MCF 10A (cell line): ENCODE measurements at regions not wholly inside any gene's neighbourhood (a gene's known extent, or its start where the extent isn't known, plus 50 kb on each side); places are given as distances from the start of the nearest gene placed in this dataset.
A peak's percentile ranks its signal among the peaks of the same experiment; 100 is the strongest.

ENCODE experiments used
- BruUV-seq: library from RNA; stranded (reverse); fragments of 400-500 nt; replicated peaks from 2 replicates; lab custom pipeline; 2021; lab: Mats Ljungman, UMichigan
- CTCF ChIA-PET: fragments of 300-600 bp; sonication (Branson Sonifier 250); formaldehyde crosslinking; extraction: SDS; loops from one replicate; lab custom pipeline; 2021; ENCODE audit warnings: antibody characterized with exemption, inconsistent platforms; lab: Yijun Ruan, JAX
- POLR2A ChIA-PET: fragments of 300-600, 350-650 bp; sonication (Branson Sonifier 250); formaldehyde crosslinking; extraction: SDS; loops from one replicate; lab custom pipeline; 2020; ENCODE audit warnings: antibody characterized with exemption, inconsistent platforms; lab: Yijun Ruan, JAX
- DNase-seq: peaks from one replicate; pipeline ENCODE4 v3.0.0-alpha.2; 2018; ENCODE audit not compliant: unreplicated experiment
- H3K27ac Mint-ChIP-seq: one replicate; pipeline ENCODE4 v1.8.0; 2022; ENCODE audit warnings: mild to moderate bottlenecking, low read depth, mixed read lengths; ENCODE audit not compliant: unreplicated experiment
- H3K27me3 Mint-ChIP-seq: one replicate; pipeline ENCODE4 v1.8.0; 2022; ENCODE audit warnings: mixed read lengths; ENCODE audit not compliant: insufficient read depth, unreplicated experiment
- H3K36me3 Mint-ChIP-seq: one replicate; pipeline ENCODE4 v1.8.0; 2022; ENCODE audit warnings: mild to moderate bottlenecking, moderate library complexity, mixed read lengths; ENCODE audit not compliant: insufficient read depth, unreplicated experiment
- H3K4me1 Mint-ChIP-seq: one replicate; pipeline ENCODE4 v1.8.0; 2022; ENCODE audit warnings: mixed read lengths; ENCODE audit not compliant: insufficient read depth, unreplicated experiment
- H3K4me3 Mint-ChIP-seq: one replicate; pipeline ENCODE4 v1.8.0; 2022; ENCODE audit warnings: mild to moderate bottlenecking, moderate library complexity, mixed read lengths; ENCODE audit not compliant: unreplicated experiment
- H3K9me3 Mint-ChIP-seq: one replicate; pipeline ENCODE4 v1.8.0; 2022; ENCODE audit warnings: mixed read lengths; ENCODE audit not compliant: unreplicated experiment
- CTCF ChIP-seq: fragments of 200-600 bp; IDR thresholded peaks from one replicate; pipeline ENCODE4 v1.8.0; 2022; ENCODE audit warnings: antibody characterized with exemption, mild to moderate bottlenecking; ENCODE audit not compliant: unreplicated experiment
- intact Hi-C: fragments of 100-400 bp; cut with micrococcal nuclease; formaldehyde crosslinking; loops from 2 replicates; pipeline ENCODE4 v1.14.1; 2022

DNA sequence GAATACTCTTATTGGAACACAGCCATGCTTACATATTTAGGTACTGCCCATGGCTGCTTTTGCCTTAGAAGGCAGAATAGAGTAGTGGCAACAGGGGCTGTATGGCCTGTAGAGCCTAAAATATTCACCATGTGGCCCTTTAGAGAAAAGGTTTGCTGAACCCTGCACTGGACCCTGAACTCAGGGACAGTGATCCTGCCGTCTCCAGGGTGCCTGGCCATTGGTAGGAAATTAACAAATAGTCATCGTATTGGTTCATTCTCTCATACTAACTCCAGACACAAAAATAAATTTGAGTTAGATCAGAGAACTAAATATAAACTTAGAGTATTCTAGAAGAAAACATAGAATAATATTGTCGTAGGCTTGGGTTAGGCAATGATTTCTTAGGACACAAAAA lies 181.4 kb downstream of the BCAS1 start:
- H3K4me3 Mint-ChIP-seq: no peak overlapping the region
- ChIA-PET POLR2A (interaction anchor here (0.6 kb wide), 1 partner anchor 39 kb away, joined by 3 read pairs; no protein-coding TSS in a partner anchor), CTCF (no interaction called here)
- TF ChIP-seq CTCF: no peak
- DNase-seq: no peak
- intact Hi-C loops: no loop called here
- H3K9me3 Mint-ChIP-seq: no peaks in the 10 kb centered on the region
- no peaks in the 10 kb centered on the region for H3K27me3 Mint-ChIP-seq
- BruUV-seq: no TSS peak
- peaks cover 15% of the 10 kb centered on the region for H3K4me1 Mint-ChIP-seq
- no peaks in the 10 kb centered on the region for H3K36me3 Mint-ChIP-seq
- no peak overlapping the region for H3K27ac Mint-ChIP-seq

DNA sequence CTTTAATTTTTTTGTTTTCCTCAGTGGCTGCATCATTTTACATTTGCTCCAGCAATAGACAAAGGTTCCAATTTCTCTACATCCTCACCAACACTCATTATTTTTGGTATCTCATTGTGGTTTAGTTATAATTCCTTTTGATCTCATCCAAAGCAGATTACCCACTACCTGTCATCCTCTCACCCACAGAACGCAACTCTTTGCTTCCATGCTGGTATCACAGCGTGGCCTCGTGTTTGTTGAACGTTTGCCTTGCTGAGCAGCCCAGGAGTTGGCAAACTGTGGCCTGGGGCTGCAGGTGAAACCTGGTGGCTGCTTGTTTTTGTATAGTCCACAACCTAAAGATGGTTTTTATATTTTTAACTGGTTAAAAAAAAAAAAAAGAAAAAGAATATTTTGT lies 181.9 kb downstream of the BCAS1 start:
- no TSS peak for BruUV-seq
- H3K4me1 Mint-ChIP-seq: peaks cover 15% of the 10 kb centered on the region
- no peaks in the 10 kb centered on the region for H3K36me3 Mint-ChIP-seq
- H3K4me3 Mint-ChIP-seq: no peak overlapping the region
- no peak overlapping the region for H3K27ac Mint-ChIP-seq
- no peak for TF ChIP-seq CTCF
- intact Hi-C loops: no loop called here
- H3K27me3 Mint-ChIP-seq: no peaks in the 10 kb centered on the region
- ChIA-PET POLR2A (interaction anchor here (0.6 kb wide), 1 partner anchor 40 kb away, joined by 3 read pairs; no protein-coding TSS in a partner anchor), CTCF (no interaction called here)
- no peaks in the 10 kb centered on the region for H3K9me3 Mint-ChIP-seq
- DNase-seq: no peak

- Mint-ChIP-seq H3K27me3 (no peaks in the 10 kb centered on the region), H3K27ac (no peak overlapping the region), H3K36me3 (no peaks in the 10 kb centered on the region), H3K4me1 (peaks cover 10% of the 10 kb centered on the region), H3K4me3 (no peak overlapping the region), H3K9me3 (no peaks in the 10 kb centered on the region)
- ChIA-PET CTCF (no interaction called here), POLR2A (no interaction called here)
- DNase-seq: no peak
- TF ChIP-seq CTCF: no peak
- BruUV-seq: no TSS peak
- intact Hi-C loops: no loop called here
Observed at GRCh38 chr20:53887973-53888372, 182.4 kb downstream of the BCAS1 start.

GRCh38 chr20:53884859-53885541 lies 185.4 kb downstream of the BCAS1 start:
- ChIA-PET POLR2A (interaction anchor here (0.6 to 1.1 kb wide), 4 partner anchors 13 to 313 kb away, joined by 3 to 4 read pairs (median 3); no protein-coding TSS in a partner anchor), CTCF (interaction anchor here (0.5 to 1.4 kb wide), 9 partner anchors 12 to 178 kb away, joined by 3 to 4 read pairs (median 3); no protein-coding TSS in a partner anchor)
- Mint-ChIP-seq H3K9me3 (no peaks in the 10 kb centered on the region), H3K4me1 (no peaks in the 10 kb centered on the region), H3K36me3 (no peaks in the 10 kb centered on the region), H3K27me3 (no peaks in the 10 kb centered on the region), H3K27ac (no peak overlapping the region), H3K4me3 (no peak overlapping the region)
- DNase-seq: peak; percentile 29
- no TSS peak for BruUV-seq
- TF ChIP-seq CTCF: no peak
- intact Hi-C loops: no loop called here
